ENCODE measurements at regions not wholly inside any gene's neighbourhood (a gene's known extent, or its start where the extent isn't known, plus 50 kb on each side); places are given as distances from the start of the nearest gene placed in this dataset.

GRCh38 chr6:170108456-170108855 is 182.4 kb downstream of the DLL1 start:
- no peak for TF ChIP-seq CTCF (IDR thresholded peaks at IDR 0.05; ENCODE audit: unreplicated experiment)
- no peak for DNase-seq
- Mint-ChIP-seq H3K36me3 (ENCODE audit: insufficient read depth, unreplicated experiment) (no peaks in the 10 kb centered on the region), H3K4me3 (ENCODE audit: low read depth, unreplicated experiment) (no peak overlapping the region), H3K27me3 (ENCODE audit: unreplicated experiment) (peaks cover 55% of the 10 kb centered on the region), H3K4me1 (ENCODE audit: low read depth, unreplicated experiment) (no peaks in the 10 kb centered on the region), H3K27ac (ENCODE audit: unreplicated experiment) (no peak overlapping the region), H3K9me3 (ENCODE audit: low read depth, unreplicated experiment) (peaks cover under 1% of the 10 kb centered on the region)
- CTCF ChIA-PET = interaction anchor here (0.7 kb wide), 1 partner anchor 54 kb away, joined by 5 read pairs; no protein-coding TSS in a partner anchor
- intact Hi-C loops (cut with micrococcal nuclease; ENCODE audit: unreplicated experiment) = no loop called here
- no TSS peak for BruUV-seq (replicated peaks)

DNA sequence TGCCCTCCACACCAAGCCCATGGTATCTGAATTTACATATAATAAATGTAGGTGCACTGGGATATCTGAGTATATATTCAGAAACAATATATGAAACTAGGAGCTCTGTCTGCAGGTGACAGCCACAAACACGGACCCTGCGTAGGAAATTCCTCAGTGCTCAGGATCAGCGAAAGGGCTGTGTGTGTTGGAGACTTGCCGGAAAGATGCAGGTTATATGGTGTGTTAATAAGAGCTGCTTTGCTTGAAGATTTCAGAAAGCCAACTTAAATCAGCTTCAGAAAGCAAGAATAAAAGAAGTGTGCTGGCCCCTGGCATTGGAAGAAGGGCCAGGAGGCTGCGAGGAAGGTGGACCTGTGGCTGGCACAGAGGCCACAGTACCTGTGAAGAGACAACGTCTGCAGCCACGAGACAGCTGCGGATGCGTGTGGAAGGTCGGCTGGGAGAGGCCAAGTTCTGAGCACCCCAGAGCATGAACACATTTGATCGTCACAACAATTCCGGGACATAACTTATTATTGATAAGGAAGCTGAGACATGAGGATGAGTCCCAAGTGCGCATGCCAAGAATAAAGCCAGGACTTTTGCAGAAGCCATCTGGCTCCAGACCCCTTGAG is 183.2 kb downstream of the DLL1 start:
- intact Hi-C loops (cut with micrococcal nuclease; ENCODE audit: unreplicated experiment) = no loop called here
- DNase-seq = no peak
- CTCF ChIA-PET = no interaction called here
- peaks cover 48% of the 10 kb centered on the region for H3K27me3 Mint-ChIP-seq (ENCODE audit: unreplicated experiment)
- TF ChIP-seq CTCF (IDR thresholded peaks at IDR 0.05; ENCODE audit: unreplicated experiment) = no peak
- no peak overlapping the region for H3K27ac Mint-ChIP-seq (ENCODE audit: unreplicated experiment)
- H3K9me3 Mint-ChIP-seq (ENCODE audit: low read depth, unreplicated experiment) = no peaks in the 10 kb centered on the region
- no peak overlapping the region for H3K4me3 Mint-ChIP-seq (ENCODE audit: low read depth, unreplicated experiment)
- no peaks in the 10 kb centered on the region for H3K4me1 Mint-ChIP-seq (ENCODE audit: low read depth, unreplicated experiment)
- no peaks in the 10 kb centered on the region for H3K36me3 Mint-ChIP-seq (ENCODE audit: insufficient read depth, unreplicated experiment)
- no TSS peak for BruUV-seq (replicated peaks)

GRCh38 chr6:170106906-170107525 is 183.9 kb downstream of the DLL1 start:
- CTCF ChIA-PET = no interaction called here
- no peaks in the 10 kb centered on the region for H3K36me3 Mint-ChIP-seq (ENCODE audit: insufficient read depth, unreplicated experiment)
- DNase-seq = no peak
- no peaks in the 10 kb centered on the region for H3K9me3 Mint-ChIP-seq (ENCODE audit: low read depth, unreplicated experiment)
- TF ChIP-seq CTCF (IDR thresholded peaks at IDR 0.05; ENCODE audit: unreplicated experiment) = no peak
- BruUV-seq (replicated peaks) = no TSS peak
- intact Hi-C loops (cut with micrococcal nuclease; ENCODE audit: unreplicated experiment) = no loop called here
- H3K4me1 Mint-ChIP-seq (ENCODE audit: low read depth, unreplicated experiment) = no peaks in the 10 kb centered on the region
- no peak overlapping the region for H3K4me3 Mint-ChIP-seq (ENCODE audit: low read depth, unreplicated experiment)
- no peak overlapping the region for H3K27ac Mint-ChIP-seq (ENCODE audit: unreplicated experiment)
- peaks cover 46% of the 10 kb centered on the region for H3K27me3 Mint-ChIP-seq (ENCODE audit: unreplicated experiment)

GRCh38 chr6:170102582-170103481 is 188.0 kb downstream of the DLL1 start:
- no peak overlapping the region for H3K4me3 Mint-ChIP-seq (ENCODE audit: low read depth, unreplicated experiment)
- intact Hi-C loops (cut with micrococcal nuclease; ENCODE audit: unreplicated experiment) = no loop called here
- no peak overlapping the region for H3K27ac Mint-ChIP-seq (ENCODE audit: unreplicated experiment)
- TF ChIP-seq CTCF (IDR thresholded peaks at IDR 0.05; ENCODE audit: unreplicated experiment) = no peak
- H3K36me3 Mint-ChIP-seq (ENCODE audit: insufficient read depth, unreplicated experiment) = no peaks in the 10 kb centered on the region
- CTCF ChIA-PET = no interaction called here
- BruUV-seq (replicated peaks) = no TSS peak
- DNase-seq = no peak
- peaks cover 54% of the 10 kb centered on the region for H3K27me3 Mint-ChIP-seq (ENCODE audit: unreplicated experiment)
- H3K4me1 Mint-ChIP-seq (ENCODE audit: low read depth, unreplicated experiment) = no peaks in the 10 kb centered on the region
- H3K9me3 Mint-ChIP-seq (ENCODE audit: low read depth, unreplicated experiment) = peaks cover 2% of the 10 kb centered on the region
